ENCODE measurements at regions not wholly inside any gene's neighbourhood (a gene's known extent, or its start where the extent isn't known, plus 50 kb on each side); places are given as distances from the start of the nearest gene placed in this dataset.

DNA sequence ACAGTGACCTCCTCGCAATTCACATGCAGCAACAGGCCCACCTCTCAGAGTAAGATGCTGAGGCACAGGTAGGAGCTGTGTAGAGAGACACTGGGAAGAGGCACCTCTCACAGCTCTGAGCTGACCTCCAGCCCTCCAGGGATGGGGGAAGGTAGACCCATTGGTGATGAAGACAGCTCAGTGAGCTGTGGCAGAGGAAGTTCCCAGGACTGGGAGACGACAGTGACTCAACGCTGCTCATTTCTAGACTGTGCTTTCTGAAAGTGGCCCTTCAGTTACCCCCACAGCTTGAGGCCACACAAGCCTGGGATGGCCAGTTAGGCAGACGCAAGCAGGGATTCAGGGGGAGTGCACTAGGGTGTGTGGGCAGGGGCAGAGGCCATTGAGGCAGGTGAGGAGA, 2073.2 kb downstream of the TP53TG3F start:
- no peak for FAIRE-seq
- Histone ChIP-seq H3K9me3 (replicated peaks; ENCODE audit: control insufficient read depth, insufficient read depth, low read depth, low read length) (no peaks in the 10 kb centered on the region), H3K4me2 (ENCODE audit: insufficient read depth, low read length) (no peak overlapping the region), H3K27me3 (ENCODE audit: control insufficient read depth in 2 of 2, insufficient read depth in 2 of 2, low read length in 2 of 2) (no peaks in the 10 kb centered on the region), H3K79me2 (ENCODE audit: control insufficient read depth, insufficient read depth, low read length) (no peaks in the 10 kb centered on the region), H2AFZ (ENCODE audit: low read depth, low read length) (no peak overlapping the region), H3K9me1 (ENCODE audit: control insufficient read depth, insufficient read depth, low read length) (no peaks in the 10 kb centered on the region), H4K20me1 (replicated peaks; ENCODE audit: control insufficient read depth, insufficient read depth, low read length) (no peaks in the 10 kb centered on the region), H3K27ac (ENCODE audit: extremely low read depth, low read depth, low read length) (no peak overlapping the region), H3K4me3 (no peak overlapping the region), H3K36me3 (ENCODE audit: control insufficient read depth, insufficient read depth, low read length) (no peaks in the 10 kb centered on the region), H3K4me1 (replicated peaks in 1 of 2; ENCODE audit: control insufficient read depth in 2 of 2, insufficient read depth in 2 of 2, low read length in 2 of 2) (no peaks in the 10 kb centered on the region), H3K9ac (ENCODE audit: insufficient read depth in 1 of 2, low read depth in 2 of 2, low read length in 2 of 2) (no peak overlapping the region)
- no peak for ATAC-seq
- CTCF ChIA-PET (ENCODE audit: low intra/inter-chr PET ratio): no interaction called here
- TF ChIP-seq TCF7L2 (IDR thresholded peaks at IDR 0.05; ENCODE audit: low read depth, low read length) (no peak), PHTF2 (CRISPR knock-in tag; IDR thresholded peaks at IDR 0.05) (no peak), ARID1B (IDR thresholded peaks at IDR 0.05) (no peak), ARID2 (IDR thresholded peaks at IDR 0.05) (no peak), ZNF507 (tag; conservative IDR thresholded peaks at IDR 0.05) (no peak), KHSRP (IDR thresholded peaks at IDR 0.05) (no peak), BCOR (IDR thresholded peaks at IDR 0.05) (no peak), NONO (IDR thresholded peaks at IDR 0.05; ENCODE audit: low read depth in 2 of 2, low read length in 1 of 2) (no peak)
- TF ChIP-seq, protein P1, sequence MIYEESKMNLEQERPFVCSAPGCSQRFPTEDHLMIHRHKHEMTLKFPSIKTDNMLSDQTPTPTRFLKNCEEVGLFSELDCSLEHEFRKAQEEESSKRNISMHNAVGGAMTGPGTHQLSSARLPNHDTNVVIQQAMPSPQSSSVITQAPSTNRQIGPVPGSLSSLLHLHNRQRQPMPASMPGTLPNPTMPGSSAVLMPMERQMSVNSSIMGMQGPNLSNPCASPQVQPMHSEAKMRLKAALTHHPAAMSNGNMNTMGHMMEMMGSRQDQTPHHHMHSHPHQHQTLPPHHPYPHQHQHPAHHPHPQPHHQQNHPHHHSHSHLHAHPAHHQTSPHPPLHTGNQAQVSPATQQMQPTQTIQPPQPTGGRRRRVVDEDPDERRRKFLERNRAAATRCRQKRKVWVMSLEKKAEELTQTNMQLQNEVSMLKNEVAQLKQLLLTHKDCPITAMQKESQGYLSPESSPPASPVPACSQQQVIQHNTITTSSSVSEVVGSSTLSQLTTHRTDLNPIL (CRISPR knock-in tag; IDR thresholded peaks at IDR 0.05): no peak
- intact Hi-C loops (cut with micrococcal nuclease) (no loop called here), in situ Hi-C loops (cut with MboI) (no loop called here)
- POLR2A ChIA-PET: no interaction called here
- no peak for DNase-seq (ENCODE audit: extremely low read depth in 1 of 4, low spot score in 3 of 4)
- 0% methylated on average over 4 of the region's 4 CpGs for WGBS (ENCODE audit: insufficient coverage, low coverage, missing lambda C conversion rate)
- BruUV-seq (replicated peaks): no TSS peak

All from K562 (cell line).